H1 (cell line): ENCODE measurements at regions not wholly inside any gene's neighbourhood (a gene's known extent, or its start where the extent isn't known, plus 50 kb on each side); places are given as distances from the start of the nearest gene placed in this dataset.

Experiments used
- ATF2 ChIP-seq: IDR thresholded peaks from 2 replicates; pipeline ENCODE4 v1.6.1; 2012; ENCODE audit warnings: low read length, inconsistent platforms
- CTBP2 ChIP-seq: IDR thresholded peaks from 2 replicates; pipeline ENCODE4 v1.7.0; 2011; ENCODE audit warnings: borderline replicate concordance, mild to moderate bottlenecking, moderate library complexity, mixed read lengths, low read length; ENCODE audit not compliant: insufficient read depth, insufficient read length
- RNF2 ChIP-seq: fragments of 200-900, 300-1000 bp; sonication (generic); IDR thresholded peaks from 2 replicates; pipeline ENCODE4 v1.7.1; 2016; ENCODE audit warnings: borderline replicate concordance, low read depth, mild to moderate bottlenecking, antibody characterized with exemption, low read length; ENCODE audit not compliant: poor library complexity, severe bottlenecking; ENCODE audit errors: missing control alignments
- SIRT6 ChIP-seq: IDR thresholded peaks from one replicate; pipeline ENCODE4 v1.7.1; 2012; ENCODE audit warnings: low read length, inconsistent platforms

- TF ChIP-seq RNF2 = no peak
- no peak for TF ChIP-seq ATF2
- no peak for TF ChIP-seq CTBP2
- TF ChIP-seq SIRT6 = no peak
These were observed 94.0 kb upstream of the KCND3 start (continued) for GRCh38 chr1:112083487-112083886.
